Endothelial cell of umbilical vein (primary cell): ENCODE measurements at regions not wholly inside any gene's neighbourhood (a gene's known extent, or its start where the extent isn't known, plus 50 kb on each side); places are given as distances from the start of the nearest gene placed in this dataset.

Experiments used
- BruUV-seq: library from RNA; stranded (reverse); fragments of 400-500 nt; replicated peaks from 2 replicates; lab custom pipeline; 2021; lab: Mats Ljungman, UMichigan
- CTCF ChIA-PET: fragments of 300-600, 350-600 bp; sonication (Branson Sonifier 250); formaldehyde crosslinking; loops from one replicate; lab custom pipeline; 2021; ENCODE audit warnings: antibody characterized with exemption, inconsistent platforms; lab: Charles Lee
- POLR2A ChIA-PET: fragments of 300-600, 350-600 bp; sonication (Branson Sonifier 250); formaldehyde crosslinking; loops from one replicate; lab custom pipeline; 2021; ENCODE audit warnings: antibody characterized with exemption, inconsistent platforms; lab: Charles Lee
- DNase-seq: peaks from one replicate; pipeline ENCODE4 v3.0.0-alpha.2; 2011; ENCODE audit warnings: low read depth, low spot score
- FAIRE-seq: peaks from 2 replicates; lab custom pipeline; 2011; peaks lifted over from hg19 to GRCh38; lab: Jason Lieb, UNC
- H2AFZ ChIP-seq: 2 replicates; pipeline ENCODE4 v1.6.0; 2012; ENCODE audit warnings: low read depth, low read length, control low read depth, inconsistent platforms
- H3K27ac ChIP-seq: 2 replicates; pipeline ENCODE4 v1.5.1; 2011; ENCODE audit warnings: low read depth, mild to moderate bottlenecking, control low read depth, low read length, moderate library complexity; ENCODE audit not compliant: insufficient read depth
- H3K27me3 ChIP-seq, 2 experiments: 2 replicates each; pipeline versions ENCODE4 v1.6.0 to v1.6.1; 2011; ENCODE audit warnings: low read length in 2 of 2, mixed read lengths in 1 of 2; ENCODE audit not compliant: control insufficient read depth in 2 of 2, insufficient read depth in 2 of 2
- H3K36me3 ChIP-seq, 2 experiments: 2 replicates in 1 of 2; 3 replicates in 1 of 2; pipeline ENCODE4 v1.5.1; 2011; ENCODE audit warnings: low read length in 2 of 2, mild to moderate bottlenecking in 1 of 2, moderate library complexity in 1 of 2; ENCODE audit not compliant: control insufficient read depth in 2 of 2, insufficient read depth in 2 of 2; ENCODE audit errors: extremely low read depth in 1 of 2
- H3K4me1 ChIP-seq: 3 replicates; pipeline ENCODE4 v1.5.1; 2011; ENCODE audit warnings: mild to moderate bottlenecking, low read length; ENCODE audit not compliant: control insufficient read depth, insufficient read depth; ENCODE audit errors: extremely low read depth
- H3K4me2 ChIP-seq: 2 replicates; pipeline ENCODE4 v1.6.1; 2011; ENCODE audit warnings: low read length, control low read depth, mixed read lengths; ENCODE audit not compliant: insufficient read depth
- H3K4me3 ChIP-seq, 3 experiments: fragments of 200-600 bp in 1 of 3; sonication (generic), shearing (Covaris generic) in 1 of 3; replicated peaks in 1 of 3; 2 replicates each; pipeline ENCODE4 v1.5.1; 2011 to 2016; ENCODE audit warnings: control low read depth in 3 of 3, low read length in 3 of 3, mild to moderate bottlenecking in 2 of 3, inconsistent platforms in 1 of 3, low read depth in 1 of 3, moderate library complexity in 1 of 3; ENCODE audit not compliant: insufficient read depth in 1 of 3
- H3K79me2 ChIP-seq: 2 replicates; pipeline ENCODE4 v1.6.0; 2012; ENCODE audit warnings: low read length, inconsistent platforms; ENCODE audit not compliant: control insufficient read depth, insufficient read depth
- H3K9ac ChIP-seq: replicated peaks from 2 replicates; pipeline ENCODE3; 2011; ENCODE audit warnings: low read length, control low read depth; ENCODE audit not compliant: insufficient read depth; ENCODE audit errors: extremely low read depth
- H3K9me1 ChIP-seq: replicated peaks from 3 replicates; pipeline ENCODE4 v1.6.0; 2011; ENCODE audit warnings: mild to moderate bottlenecking, low read length; ENCODE audit not compliant: control insufficient read depth, insufficient read depth; ENCODE audit errors: extremely low read depth
- H3K9me3 ChIP-seq: replicated peaks from 2 replicates; pipeline ENCODE4 v1.5.1; 2012; ENCODE audit warnings: low read length, inconsistent platforms; ENCODE audit not compliant: control insufficient read depth, insufficient read depth
- H4K20me1 ChIP-seq: replicated peaks from 2 replicates; pipeline ENCODE3; 2011; ENCODE audit warnings: mild to moderate bottlenecking, low read length; ENCODE audit not compliant: control insufficient read depth, insufficient read depth; ENCODE audit errors: extremely low read depth
- EZH2 ChIP-seq: IDR thresholded peaks from 2 replicates; pipeline ENCODE4 v1.6.1; 2012; ENCODE audit warnings: borderline replicate concordance, low read depth, mild to moderate bottlenecking, moderate library complexity, low read length, inconsistent platforms; ENCODE audit not compliant: severe bottlenecking
- FOS ChIP-seq: IDR thresholded peaks from 2 replicates; pipeline ENCODE4 v1.6.1; 2011; ENCODE audit warnings: mild to moderate bottlenecking, low read length, moderate library complexity, borderline replicate concordance; ENCODE audit not compliant: insufficient read depth
- GATA2 ChIP-seq: IDR thresholded peaks from 2 replicates; pipeline ENCODE4 v1.7.0; 2011; ENCODE audit warnings: low read depth, mild to moderate bottlenecking, moderate library complexity, mixed read lengths, low read length; ENCODE audit not compliant: insufficient read length, insufficient read depth
- JUN ChIP-seq: IDR thresholded peaks from 2 replicates; pipeline ENCODE4 v1.6.1; 2011; ENCODE audit warnings: borderline replicate concordance, low read depth; ENCODE audit not compliant: insufficient read length, insufficient read depth
- MYC ChIP-seq: IDR thresholded peaks from one replicate; pipeline ENCODE4 v1.6.1; 2011; ENCODE audit warnings: mild to moderate bottlenecking, low read depth, low read length
- POLR2A ChIP-seq: IDR thresholded peaks from 2 replicates; pipeline ENCODE4 v1.6.1; 2012; ENCODE audit warnings: low read depth, mild to moderate bottlenecking, control low read depth, low read length
- POLR2AphosphoS5 ChIP-seq: IDR thresholded peaks from 2 replicates; pipeline ENCODE4 v1.6.1; 2012; ENCODE audit warnings: low read depth, mild to moderate bottlenecking, control low read depth, low read length, moderate library complexity; ENCODE audit not compliant: insufficient read depth
- dilution Hi-C: fragments of 300-500 bp; cut with MboI; formaldehyde crosslinking; loops from one replicate; pipeline ENCODE4 v1.15.0; 2019; ENCODE audit warnings: low sequenced_read_pairs; ENCODE audit not compliant: extremely low pct_ligation_motif_present
- intact Hi-C: fragments of 100-400 bp; cut with micrococcal nuclease; formaldehyde crosslinking; loops from one replicate; pipeline ENCODE4 v1.10.0; 2022
- TF ChIP-seq, protein P1 (sequence below): IDR thresholded peaks from 2 replicates; pipeline ENCODE4 v1.6.1; 2011; ENCODE audit not compliant: insufficient read depth, insufficient read length
- TF ChIP-seq, protein P2 (sequence below), 2 donors: IDR thresholded peaks; 1 replicate in 1 of 2; 2 replicates in 1 of 2; pipeline ENCODE4 v1.5.1; 2011; ENCODE audit warnings: low read length in 2 of 2, mild to moderate bottlenecking in 2 of 2, moderate library complexity in 2 of 2, control low read depth in 1 of 2, inconsistent platforms in 1 of 2, low read depth in 1 of 2; ENCODE audit not compliant: insufficient read depth in 1 of 2; ENCODE audit errors: extremely low read depth in 1 of 2

DNA sequence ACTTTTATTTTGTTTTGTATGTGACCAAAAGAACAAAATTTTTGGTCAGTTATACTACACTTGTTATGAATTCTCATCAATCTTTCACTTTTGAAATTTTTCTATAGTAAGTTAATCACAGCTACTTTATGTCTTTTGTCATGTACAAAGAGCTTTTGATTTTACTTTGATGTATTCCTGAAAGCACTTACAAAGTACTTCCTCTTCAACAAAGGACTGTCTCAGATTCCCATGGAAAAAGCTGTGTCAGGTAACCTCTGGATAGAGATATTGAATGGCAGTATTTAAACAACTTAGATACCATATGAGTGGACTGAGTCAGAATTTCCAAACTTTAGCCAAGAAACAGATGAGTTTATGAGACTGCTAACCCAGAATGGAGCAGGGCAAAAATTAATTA is 689.3 kb upstream of the ATXN8OS start:
- Histone ChIP-seq H3K9ac (no peak overlapping the region), H4K20me1 (no peaks in the 10 kb centered on the region), H3K79me2 (no peaks in the 10 kb centered on the region), H3K4me3 (no peak overlapping the region), H3K36me3 (no peaks in the 10 kb centered on the region), H3K4me2 (no peak overlapping the region), H3K4me1 (no peaks in the 10 kb centered on the region), H3K9me3 (peaks cover 4% of the 10 kb centered on the region), H3K9me1 (no peaks in the 10 kb centered on the region), H3K27ac (no peak overlapping the region), H2AFZ (no peak overlapping the region), H3K27me3 (no peaks in the 10 kb centered on the region)
- intact Hi-C loops (no loop called here), dilution Hi-C loops (no loop called here)
- BruUV-seq: no TSS peak
- FAIRE-seq (no peak), DNase-seq (no peak)
- TF ChIP-seq EZH2 (no peak), POLR2AphosphoS5 (no peak), MYC (no peak), POLR2A (no peak), JUN (no peak), GATA2 (no peak), FOS (no peak)
- TF ChIP-seq, protein P1, sequence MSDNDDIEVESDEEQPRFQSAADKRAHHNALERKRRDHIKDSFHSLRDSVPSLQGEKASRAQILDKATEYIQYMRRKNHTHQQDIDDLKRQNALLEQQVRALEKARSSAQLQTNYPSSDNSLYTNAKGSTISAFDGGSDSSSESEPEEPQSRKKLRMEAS: no peak
- TF ChIP-seq, protein P2, sequence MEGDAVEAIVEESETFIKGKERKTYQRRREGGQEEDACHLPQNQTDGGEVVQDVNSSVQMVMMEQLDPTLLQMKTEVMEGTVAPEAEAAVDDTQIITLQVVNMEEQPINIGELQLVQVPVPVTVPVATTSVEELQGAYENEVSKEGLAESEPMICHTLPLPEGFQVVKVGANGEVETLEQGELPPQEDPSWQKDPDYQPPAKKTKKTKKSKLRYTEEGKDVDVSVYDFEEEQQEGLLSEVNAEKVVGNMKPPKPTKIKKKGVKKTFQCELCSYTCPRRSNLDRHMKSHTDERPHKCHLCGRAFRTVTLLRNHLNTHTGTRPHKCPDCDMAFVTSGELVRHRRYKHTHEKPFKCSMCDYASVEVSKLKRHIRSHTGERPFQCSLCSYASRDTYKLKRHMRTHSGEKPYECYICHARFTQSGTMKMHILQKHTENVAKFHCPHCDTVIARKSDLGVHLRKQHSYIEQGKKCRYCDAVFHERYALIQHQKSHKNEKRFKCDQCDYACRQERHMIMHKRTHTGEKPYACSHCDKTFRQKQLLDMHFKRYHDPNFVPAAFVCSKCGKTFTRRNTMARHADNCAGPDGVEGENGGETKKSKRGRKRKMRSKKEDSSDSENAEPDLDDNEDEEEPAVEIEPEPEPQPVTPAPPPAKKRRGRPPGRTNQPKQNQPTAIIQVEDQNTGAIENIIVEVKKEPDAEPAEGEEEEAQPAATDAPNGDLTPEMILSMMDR (IDR thresholded peaks at IDR 0.05; ENCODE audit: extremely low read depth in 1 of 2, insufficient read depth in 1 of 2, low read depth in 1 of 2, low read length in 2 of 2): no peak
- POLR2A ChIA-PET: interaction anchor here (0.6 kb wide), 1 partner anchor 51 kb away, joined by 3 read pairs; no protein-coding TSS in a partner anchor
- CTCF ChIA-PET: no interaction called here
